Activated CD8-positive, alpha-beta memory T cell treated with anti-CD3 and anti-CD28 coated beads for 1 hour (primary cell): ENCODE measurements at regions not wholly inside any gene's neighbourhood (a gene's known extent, or its start where the extent isn't known, plus 50 kb on each side); places are given as distances from the start of the nearest gene placed in this dataset.

Source experiments
- DNase-seq, 2 donors: peaks; one replicate each; pipeline ENCODE4 v3.0.0-alpha.2; 2020; ENCODE audit warnings: low read depth in 1 of 2; ENCODE audit errors: extremely low read depth in 1 of 2

DNA sequence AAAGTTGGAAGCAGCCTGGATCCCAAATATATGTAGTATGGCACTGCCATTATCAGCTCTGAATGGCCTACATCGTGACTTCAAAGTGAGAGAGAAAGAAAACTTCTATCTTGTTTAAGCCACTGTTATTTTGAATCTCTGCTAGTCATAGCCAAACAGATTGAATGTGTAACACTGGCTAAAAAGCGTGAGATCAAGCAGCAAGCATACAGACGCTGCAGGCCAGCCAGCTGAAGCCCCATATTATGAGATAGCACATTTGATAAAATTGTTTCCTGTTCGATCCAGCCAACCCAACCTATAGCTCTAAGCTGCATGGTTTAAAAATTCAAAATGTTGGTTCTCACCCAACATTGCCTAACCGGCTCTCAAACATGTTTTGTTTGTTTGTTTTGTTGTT, 95.0 kb downstream of the DUSP6 start:
- DNase-seq: no peak

GRCh38 chr12:89256060-89256459, 96.2 kb downstream of the DUSP6 start:
- no peak for DNase-seq

DNA sequence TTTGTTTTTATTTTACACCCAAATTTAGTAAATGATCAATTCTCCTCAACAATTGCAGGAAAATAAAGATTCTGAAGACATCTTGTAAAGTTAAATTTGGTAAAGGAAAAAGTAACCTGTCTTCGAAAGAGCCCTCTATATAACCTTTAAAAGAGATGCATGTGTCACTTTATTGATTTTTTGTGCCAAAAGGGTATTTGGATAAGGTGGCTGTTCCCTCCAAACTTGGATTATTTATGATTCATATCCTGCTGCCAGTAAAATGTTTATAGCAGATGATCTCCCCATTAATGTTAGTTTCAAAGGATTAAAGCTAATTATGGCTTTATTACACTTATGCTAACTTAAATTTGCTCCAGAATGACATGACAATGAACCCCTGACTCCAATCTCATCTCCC, 98.8 kb downstream of the DUSP6 start:
- DNase-seq: no peak

DNA sequence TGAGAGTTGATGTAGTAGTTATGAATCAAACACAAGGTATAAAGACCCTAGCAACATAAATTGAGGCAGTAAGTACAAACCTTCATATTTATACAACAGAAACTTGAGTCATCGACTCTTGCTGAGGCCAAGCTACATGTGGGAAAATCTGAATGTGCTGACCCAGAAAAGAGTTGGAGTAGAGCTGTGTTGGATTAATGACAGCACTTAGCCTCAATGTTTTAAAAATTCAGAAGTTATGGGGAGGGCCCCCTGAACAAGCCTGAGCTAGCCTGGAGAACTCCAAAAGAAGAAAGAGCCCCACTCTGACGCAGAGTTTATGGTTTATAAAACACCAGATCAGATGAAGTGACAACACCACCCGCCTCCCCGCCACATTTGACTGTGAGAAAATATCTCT, 100.0 kb downstream of the DUSP6 start:
- DNase-seq: no peak

GRCh38 chr12:89251342-89252271, 100.7 kb downstream of the DUSP6 start:
- DNase-seq: no peak

DNA sequence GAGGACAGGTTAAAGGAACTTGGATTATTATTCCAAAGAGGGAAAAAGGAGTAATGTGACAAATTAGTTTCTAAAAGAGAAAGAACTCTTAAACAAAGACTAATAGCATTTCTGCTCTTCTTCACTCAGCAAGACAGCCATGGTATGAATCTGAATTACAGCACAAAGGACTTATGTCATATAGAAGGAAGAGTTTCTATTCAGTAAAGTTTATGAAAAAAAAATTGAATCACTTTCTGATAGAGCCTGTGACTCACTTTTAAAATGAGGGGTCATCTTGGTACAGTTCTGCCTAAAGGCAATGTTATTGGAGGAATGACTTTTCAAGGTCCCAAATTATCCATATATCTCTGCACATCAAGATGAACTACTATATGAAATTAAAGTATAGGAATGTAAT, 101.7 kb downstream of the DUSP6 start:
- no peak for DNase-seq

DNA sequence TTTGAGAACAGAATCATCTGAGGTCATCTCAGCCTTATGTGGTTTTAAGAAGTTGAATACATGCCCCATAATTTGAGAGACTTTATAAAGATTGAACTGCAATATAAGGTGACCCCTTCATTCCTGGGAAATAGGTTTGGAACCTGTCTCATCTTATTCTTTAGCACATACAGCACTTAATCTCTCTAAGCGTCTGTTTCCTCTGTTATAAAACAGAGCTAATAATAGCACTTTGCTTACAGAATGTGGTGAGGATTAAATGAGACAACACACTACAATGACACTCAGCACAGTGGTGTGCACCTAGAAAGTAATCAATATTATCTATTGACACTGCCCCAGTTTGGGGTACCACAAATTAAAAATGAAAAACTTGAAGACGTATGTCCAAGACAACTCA, 102.1 kb downstream of the DUSP6 start:
- DNase-seq: no peak

- no peak for DNase-seq
These were observed 104.3 kb downstream of the DUSP6 start for GRCh38 chr12:89247967-89248366.

DNA sequence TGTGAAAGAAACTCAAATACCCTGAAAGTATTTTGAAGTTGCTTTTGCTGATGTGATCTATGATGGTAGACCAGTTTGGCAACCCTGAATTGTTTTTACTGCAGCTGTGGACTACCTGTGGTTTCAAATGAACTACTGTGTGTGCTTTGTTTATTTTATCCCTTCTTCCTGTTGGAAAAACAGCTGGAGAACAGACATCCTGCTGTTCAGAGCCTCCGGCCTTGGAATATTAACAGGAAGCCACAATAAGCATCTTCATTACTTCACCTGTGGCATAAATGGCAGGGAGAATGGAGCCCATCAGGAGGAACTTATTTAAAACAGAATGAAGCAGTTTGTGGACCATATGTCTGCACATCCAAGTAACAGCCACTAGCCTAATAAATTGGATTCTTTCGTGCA, 104.8 kb downstream of the DUSP6 start:
- DNase-seq: no peak

DNA sequence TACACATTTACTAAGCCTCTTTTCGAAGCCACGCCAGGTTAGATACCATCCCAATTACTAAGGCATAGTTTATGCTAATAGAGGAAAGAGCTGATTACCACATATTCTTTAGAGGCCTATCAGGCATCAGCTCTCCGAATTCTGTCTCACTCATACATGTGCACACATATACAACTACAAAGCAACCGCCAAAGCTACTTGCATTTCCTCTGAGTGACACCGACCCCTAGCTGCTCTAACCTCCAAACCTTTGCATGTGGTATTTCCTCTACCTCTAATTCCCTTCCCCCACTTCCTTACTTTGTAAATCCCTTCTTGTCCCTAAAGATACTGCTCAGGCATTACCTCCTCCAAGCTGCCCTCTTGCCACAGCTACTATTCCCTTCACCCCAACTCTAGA, 107.2 kb downstream of the DUSP6 start:
- no peak for DNase-seq

DNA sequence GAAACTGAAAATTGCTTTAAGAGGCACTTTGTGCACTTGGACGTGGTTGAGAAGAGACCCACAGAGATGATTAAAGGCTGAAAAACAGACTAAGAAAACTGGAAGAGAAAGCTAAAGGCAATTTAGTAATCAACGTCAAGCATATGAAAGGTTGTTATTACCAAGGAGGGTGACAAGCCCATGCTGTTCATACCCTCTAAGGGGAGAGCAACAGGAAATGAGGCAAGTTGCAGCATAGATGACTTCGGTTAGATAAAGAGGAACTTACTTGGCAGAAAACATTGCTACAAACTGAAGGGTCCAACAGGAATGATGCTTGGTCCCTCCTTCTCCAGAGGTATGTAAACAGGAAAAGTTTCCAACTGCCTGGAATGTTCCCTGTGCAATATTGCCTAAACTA, 107.8 kb downstream of the DUSP6 start:
- no peak for DNase-seq

DNA sequence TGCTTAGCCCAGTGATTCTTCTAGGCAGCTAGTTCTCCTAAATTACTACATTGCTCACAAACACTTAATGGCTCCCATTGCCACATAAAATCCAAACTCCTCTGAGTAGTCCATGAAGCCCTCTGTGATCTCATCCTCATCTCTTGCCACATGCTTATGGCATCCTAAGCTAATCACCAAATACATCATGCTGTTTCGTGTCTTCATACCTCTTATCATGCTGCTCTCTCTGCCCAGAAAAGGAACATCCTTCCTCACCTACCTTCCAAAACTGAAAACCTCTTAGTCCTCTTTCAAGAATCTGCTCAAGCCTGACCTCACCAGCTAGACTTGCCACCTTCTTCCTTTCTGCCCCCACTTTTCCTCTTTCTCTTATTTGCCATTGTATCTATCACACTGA, 108.5 kb downstream of the DUSP6 start:
- no peak for DNase-seq

- no peak for DNase-seq
These were observed 112.8 kb downstream of the DUSP6 start for GRCh38 chr12:89239534-89239933.

- no peak for DNase-seq
These were observed 113.7 kb downstream of the DUSP6 start for GRCh38 chr12:89238593-89238992.

- no peak for DNase-seq
These were observed 114.5 kb downstream of the DUSP6 start for GRCh38 chr12:89237763-89238162.

GRCh38 chr12:89236748-89237383, 115.4 kb downstream of the DUSP6 start:
- DNase-seq: no peak

GRCh38 chr12:89236237-89236636, 116.1 kb downstream of the DUSP6 start:
- no peak for DNase-seq

DNA sequence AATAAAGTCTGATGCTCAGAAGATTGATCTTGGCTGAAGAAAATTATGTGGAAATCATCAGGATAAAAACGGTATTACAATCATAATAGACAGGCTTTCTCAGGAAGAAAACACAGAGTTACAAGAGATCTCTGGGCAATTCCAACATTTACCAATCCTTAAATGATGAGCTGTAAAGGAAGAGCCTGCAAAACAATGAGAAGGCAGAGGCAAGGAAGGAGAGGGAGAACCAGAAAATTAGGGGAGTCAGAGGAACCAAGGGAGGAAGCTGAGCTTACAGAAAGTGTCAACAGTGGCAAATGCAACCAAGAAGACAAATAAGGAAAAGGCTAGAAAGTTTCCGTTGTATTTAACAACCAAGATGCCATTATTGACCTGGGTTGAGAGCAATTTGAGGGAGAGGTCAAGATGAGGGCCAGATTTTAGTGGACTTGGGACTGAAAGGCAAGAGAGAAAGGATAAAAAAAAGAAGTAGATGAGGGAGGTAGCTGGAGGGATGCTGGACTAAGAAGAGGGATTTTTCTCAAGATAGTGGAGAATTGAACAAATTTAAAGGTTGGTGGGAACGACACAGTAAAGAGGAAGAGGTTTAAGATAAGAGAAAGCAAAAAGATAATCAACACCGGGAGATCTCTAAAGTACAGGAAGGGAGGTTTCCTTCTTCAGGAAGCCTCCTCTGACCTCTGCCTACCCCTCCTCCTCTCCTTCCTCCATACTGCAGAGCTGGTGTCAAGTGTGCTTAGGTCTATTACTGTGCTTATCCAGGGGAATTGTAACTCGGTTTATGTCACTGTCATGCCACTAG, 116.9 kb downstream of the DUSP6 start:
- DNase-seq: no peak

DNA sequence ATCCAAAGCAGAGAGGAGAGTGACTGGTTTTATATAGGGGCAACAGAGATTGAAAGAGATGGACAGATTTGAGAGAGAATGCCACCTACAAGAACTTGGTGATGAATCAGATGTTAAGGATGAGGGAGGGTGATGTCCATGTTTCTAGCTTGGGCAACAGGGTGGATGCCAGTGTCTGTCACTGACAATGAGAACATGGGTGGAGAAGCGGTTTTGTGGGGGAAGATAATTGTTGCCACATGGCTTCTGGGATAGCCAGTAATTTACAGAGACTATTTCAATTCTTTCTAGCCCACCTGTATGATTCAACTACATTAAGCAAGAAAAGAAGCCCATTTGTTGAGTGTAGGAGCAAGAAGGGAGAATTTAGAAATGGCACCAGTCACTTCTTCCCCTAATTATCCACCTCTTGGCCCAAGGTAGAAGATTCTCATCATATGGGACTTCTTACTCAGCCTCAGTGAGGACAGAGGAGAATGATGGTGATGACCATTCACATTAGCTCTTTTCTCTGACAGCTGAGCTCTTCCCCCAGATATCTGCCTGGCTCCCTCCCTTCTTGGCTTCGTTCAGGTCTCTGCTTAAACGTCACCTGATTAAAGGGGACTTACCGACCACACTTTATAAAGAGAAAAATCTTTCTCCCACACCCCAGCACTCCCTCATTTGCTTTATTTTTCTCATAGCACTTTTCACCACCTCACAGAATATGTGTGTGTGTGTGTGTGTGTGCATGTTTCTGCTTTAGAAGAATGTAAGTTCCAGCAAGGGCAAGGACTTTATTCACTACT, 117.8 kb downstream of the DUSP6 start:
- DNase-seq: no peak

GRCh38 chr12:89231686-89232085, 120.6 kb downstream of the DUSP6 start:
- no peak for DNase-seq
